HG02678 (cell line): ENCODE measurements at regions not wholly inside any gene's neighbourhood (a gene's known extent, or its start where the extent isn't known, plus 50 kb on each side); places are given as distances from the start of the nearest gene placed in this dataset.

Experiments
- ATAC-seq: cut with Tn5 transposase; IDR thresholded peaks from one replicate; pipeline ENCODE4 v1.9.1; 2021; ENCODE audit warnings: mild to moderate bottlenecking, moderate library complexity; ENCODE audit not compliant: unreplicated experiment

DNA sequence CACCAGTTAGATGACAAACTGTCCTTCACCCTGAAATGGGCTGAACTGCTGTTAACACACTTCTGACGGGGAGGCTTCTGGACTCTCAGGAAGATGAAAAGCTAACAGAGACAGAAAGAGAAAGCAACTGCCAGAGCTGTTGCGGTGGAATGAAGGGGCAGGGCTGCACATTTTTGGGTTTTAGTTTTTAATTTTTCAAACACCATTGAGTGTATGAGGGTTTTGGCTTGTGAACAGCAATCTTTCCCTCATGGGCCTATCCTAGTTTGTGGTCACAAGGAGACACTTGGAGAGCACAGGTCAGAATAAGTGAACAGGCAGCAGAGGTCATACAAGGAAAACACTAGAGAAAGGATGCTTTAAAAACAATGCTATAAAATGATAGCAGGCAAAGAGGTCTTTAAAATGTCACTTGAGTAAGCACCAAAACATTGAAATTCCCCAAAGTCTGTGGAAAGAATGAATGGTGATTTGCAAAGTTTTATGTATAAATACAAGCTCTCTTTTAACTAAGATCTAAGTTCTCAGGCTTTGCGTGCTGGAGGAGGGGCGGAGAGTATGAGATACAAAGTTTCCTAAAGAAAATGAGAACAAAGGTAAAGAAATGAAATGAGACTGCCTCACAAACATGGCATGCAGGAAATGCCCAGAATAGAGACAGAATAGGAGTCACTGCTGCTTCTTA is 101.4 kb upstream of the GLI3 start:
- no peak for ATAC-seq

DNA sequence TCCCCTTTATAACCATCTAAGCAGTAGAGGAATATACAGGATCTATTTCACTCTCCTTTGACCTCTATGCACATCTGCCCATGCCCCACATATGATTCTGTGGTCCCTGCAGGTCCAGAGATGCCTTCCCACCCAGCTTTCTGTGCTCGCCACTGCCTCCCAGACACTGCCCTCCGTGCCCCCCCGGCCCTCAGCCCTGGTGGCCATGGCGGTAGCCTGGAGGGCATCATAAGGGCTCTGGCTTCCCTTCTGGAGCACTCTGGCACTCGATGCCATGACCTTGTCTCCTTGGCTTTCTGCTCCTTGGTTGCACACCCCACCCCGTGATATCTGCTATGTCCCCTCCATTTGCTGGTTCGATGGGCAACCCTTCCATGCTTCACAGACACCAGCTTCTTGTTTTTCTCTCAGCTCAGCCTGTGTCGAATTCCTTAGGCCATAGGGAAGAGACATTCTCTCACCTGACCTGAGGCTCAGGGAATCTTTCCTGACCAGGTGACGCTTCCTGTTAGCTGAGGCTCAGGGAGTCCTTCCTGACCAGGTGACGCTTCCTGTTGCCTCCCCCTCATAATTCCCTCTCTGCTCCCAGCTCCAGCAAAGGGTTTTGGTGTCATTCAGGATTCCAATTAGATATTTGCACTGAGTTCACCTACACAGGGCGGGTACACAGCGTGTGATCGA is 100.4 kb upstream of the GLI3 start:
- no peak for ATAC-seq

DNA sequence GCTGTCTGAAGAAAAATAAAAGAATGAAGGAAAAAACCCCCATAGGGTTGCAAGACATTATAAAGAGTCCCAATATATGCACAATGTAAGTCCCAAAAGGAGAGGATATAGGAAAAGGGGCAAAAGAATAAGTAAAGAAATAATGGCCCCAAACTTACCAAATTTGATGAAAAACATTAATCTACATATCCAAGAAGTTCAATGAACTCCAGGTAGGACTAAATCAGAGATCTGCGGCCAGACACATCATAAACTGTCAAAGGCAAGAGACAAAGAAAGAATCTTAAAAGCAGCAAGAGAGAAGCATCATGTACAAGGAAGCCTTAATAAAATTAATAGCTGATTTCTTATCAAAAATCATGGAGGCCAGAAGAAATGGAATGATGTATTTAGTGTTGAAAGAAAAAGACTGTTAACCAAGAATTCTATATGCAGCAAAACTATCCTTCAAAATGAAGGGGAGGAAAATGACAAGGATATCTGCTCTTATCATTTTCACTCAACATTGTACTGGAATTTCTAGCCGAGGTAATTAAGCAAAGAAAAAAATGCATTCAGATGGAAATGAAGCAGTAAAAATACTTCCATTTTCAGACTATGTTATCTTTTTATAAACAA is 95.7 kb upstream of the GLI3 start:
- no peak for ATAC-seq

DNA sequence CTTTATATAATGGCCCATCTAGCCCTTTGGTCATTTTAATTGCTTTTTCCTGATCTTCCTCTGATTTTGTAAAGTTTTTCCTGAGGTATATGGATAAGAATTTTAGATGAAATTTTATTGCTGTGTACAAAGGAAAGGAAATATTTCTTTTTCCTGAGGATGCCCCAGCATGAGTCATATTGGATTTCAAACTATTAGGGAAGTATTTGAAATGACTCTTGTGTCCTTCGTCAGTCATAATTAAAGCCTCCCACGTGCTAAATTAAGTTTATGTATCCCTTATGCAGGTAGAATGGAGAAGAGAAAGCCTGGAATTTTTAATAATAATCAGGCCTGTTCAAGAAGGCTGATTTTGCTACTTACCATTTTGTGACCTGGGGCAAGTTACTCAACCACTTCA is 82.6 kb upstream of the GLI3 start:
- ATAC-seq = no peak

DNA sequence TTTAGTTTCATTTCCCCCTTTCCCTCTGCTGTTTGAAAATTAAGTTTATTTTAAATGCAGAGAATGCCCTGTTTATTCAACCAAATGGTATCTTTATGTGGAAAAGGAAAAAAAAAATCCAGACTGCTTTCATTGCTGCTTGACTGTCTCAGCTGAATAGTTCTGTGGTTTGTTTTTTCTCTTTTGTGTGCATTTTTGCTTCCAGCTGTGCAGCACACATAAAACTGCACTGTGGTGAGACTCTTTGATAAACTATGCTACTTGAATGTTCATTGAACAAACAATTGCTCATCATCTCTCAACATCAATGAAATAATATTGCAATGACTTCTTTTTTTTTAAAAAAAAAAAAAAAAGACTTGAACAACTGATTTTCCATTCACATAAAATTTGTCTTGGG is 78.6 kb upstream of the GLI3 start:
- no peak for ATAC-seq

DNA sequence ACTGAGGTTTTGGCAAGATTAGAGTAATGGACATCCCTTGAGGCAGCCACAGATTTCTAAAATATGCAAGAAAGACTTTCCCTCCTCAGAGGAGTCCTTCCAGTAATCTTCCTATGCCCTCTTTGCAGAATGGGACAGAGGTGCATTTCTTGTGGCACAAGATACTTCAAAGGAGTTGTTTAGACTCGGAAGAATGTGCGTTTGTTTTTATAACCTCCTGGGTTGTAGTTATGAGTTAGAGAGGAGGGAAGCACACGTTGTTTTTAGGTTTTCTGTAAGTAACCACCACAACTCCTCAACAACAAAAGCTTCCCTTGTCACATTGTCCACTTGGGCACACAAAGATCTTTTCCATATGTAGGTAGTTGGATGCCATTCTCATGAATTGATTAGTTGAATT is 78.1 kb upstream of the GLI3 start:
- ATAC-seq = no peak

DNA sequence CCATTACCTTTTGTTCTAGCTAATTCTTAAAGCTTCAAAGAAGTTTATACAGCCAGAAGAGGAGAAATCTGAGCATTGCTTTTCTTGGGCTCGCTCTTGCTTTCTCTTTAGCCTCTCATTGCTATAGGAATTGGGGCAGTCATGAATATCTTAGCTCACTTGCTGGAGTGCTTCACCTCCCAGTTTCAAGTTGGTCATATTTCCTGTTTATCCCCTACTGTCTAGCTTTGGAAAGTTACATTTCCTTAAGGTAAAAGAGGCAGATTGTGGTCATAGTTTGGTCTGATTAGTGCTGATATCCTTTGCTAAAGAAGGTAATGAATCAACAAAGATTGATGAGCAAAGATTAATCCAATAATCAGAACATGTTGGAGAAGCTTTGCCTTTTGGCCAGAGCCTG is 77.7 kb upstream of the GLI3 start:
- no peak for ATAC-seq

DNA sequence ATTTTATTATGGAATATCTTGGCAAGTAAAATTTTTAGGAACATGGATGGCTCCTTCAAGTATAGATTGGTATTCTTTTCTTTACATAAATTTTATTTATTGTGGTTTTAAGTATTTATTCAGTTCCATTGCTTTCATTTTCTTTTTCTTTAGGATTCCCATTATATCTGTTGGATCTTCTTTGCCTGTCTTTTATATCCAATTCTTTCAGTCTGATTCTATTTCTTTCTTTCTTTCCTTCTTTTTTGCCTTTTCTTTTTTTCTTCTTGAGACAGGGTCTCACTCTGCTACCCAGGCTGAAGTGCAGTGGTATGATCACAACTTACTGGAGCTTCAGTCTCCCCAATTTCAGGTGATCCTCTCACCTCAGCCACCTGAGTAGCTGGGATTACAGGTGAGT is 74.2 kb upstream of the GLI3 start:
- no peak for ATAC-seq

DNA sequence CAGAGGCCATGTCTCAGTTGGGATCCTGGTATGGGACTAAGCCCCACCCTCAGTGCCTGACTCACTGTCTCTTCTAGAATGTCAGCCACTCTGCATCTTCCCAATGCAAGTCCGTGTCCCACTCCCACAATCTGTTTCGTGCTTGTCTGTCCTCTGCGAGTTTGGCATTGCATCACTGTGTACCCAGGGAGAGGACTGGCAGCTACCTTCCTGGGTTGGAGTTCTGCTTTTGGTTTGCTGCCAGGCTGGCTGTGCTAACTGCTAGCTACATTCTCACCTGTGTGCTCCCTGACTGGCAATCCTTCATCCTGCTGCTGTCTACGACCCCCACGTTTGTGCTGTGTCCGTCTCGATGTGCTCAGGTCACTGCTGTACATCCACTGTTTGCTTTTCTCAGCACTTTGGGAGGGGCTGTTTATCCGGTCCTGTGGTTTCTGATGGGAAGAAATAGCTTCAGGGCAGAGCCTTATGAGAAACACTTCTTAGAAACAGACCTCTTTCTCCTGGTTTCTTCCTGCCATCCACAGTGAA is 56.0 kb upstream of the GLI3 start:
- ATAC-seq = no peak

DNA sequence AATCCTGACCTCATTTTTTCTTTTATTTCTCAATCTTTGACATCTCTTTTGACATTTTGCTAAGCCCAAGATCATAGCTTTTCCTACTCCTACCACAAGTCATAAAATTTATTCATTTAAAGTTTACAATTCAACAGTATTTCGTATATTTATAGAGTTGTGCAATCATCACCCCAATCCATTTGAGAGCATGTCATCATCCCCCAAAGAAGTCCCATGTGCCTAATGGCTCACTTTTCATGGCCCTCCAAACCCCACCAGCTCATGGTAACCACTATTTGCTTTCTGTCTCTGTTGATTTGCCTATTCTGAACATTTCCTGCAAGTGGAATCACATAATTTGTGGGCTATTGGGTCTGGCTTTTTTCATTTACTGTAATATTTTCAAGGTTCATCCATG is 52.5 kb upstream of the GLI3 start:
- no peak for ATAC-seq
